HepG2 (cell line): ENCODE measurements at regions not wholly inside any gene's neighbourhood (a gene's known extent, or its start where the extent isn't known, plus 50 kb on each side); places are given as distances from the start of the nearest gene placed in this dataset.

ENCODE experiments used
- ATAC-seq: fragments of 200-7000 bp; cut with Tn5 transposase; 3 replicates; pipeline ENCODE4 v1.9.1; 2020; ENCODE audit warnings: mild to moderate bottlenecking, moderate library complexity
- BruUV-seq: library from RNA; stranded (reverse); fragments of 400-500 nt; replicated peaks from 2 replicates; lab custom pipeline; 2021; lab: Mats Ljungman, UMichigan
- CTCF ChIA-PET: fragments of 300-600 bp; formaldehyde crosslinking; extraction: SDS; loops from one replicate; lab custom pipeline; 2021; ENCODE audit warnings: low total read pairs, inconsistent platforms, low intra/inter-chr PET ratio; lab: Yijun Ruan, JAX
- POLR2A ChIA-PET: fragments of 350-600 bp; sonication (Branson Sonifier 250); formaldehyde crosslinking; loops from one replicate; lab custom pipeline; 2020; ENCODE audit warnings: antibody characterized with exemption, inconsistent platforms; lab: Yijun Ruan, JAX
- DNase-seq: peaks from one replicate; pipeline ENCODE4 v3.0.0-alpha.2; 2015; ENCODE audit warnings: low spot score
- FAIRE-seq: peaks from 3 replicates; lab custom pipeline; 2011; peaks lifted over from hg19 to GRCh38; lab: Jason Lieb, UNC
- H2AFZ ChIP-seq: one replicate; pipeline ENCODE4 v1.6.1; 2011; ENCODE audit warnings: low read length, inconsistent platforms
- H3K27ac ChIP-seq: fragments of 300-600 bp; 3 replicates; pipeline ENCODE4 v1.8.0; 2011; ENCODE audit warnings: mixed run types, mild to moderate bottlenecking, mixed read lengths, low read length, inconsistent platforms; ENCODE audit not compliant: insufficient read depth; ENCODE audit errors: extremely low read length
- H3K27me3 ChIP-seq, 2 experiments: fragments of 200-600 bp in 1 of 2; 2 replicates in 1 of 2; 3 replicates in 1 of 2; pipeline versions ENCODE4 v1.6.0 to v1.8.0; 2011; ENCODE audit warnings: low read length in 2 of 2, mild to moderate bottlenecking in 2 of 2, moderate library complexity in 2 of 2, inconsistent platforms in 1 of 2; ENCODE audit not compliant: insufficient read depth in 2 of 2, control insufficient read depth in 1 of 2
- H3K36me3 ChIP-seq, 2 experiments: fragments of 200-600 bp in 1 of 2; replicated peaks in 1 of 2; 2 replicates in 1 of 2; 3 replicates in 1 of 2; pipeline versions ENCODE4 v1.5.1 to v1.8.0; 2011; ENCODE audit warnings: low read length in 2 of 2, inconsistent platforms in 1 of 2; ENCODE audit not compliant: insufficient read depth in 2 of 2, control insufficient read depth in 1 of 2
- H3K4me1 ChIP-seq: 2 replicates; pipeline ENCODE4 v1.5.1; 2012; ENCODE audit warnings: low read length, inconsistent platforms; ENCODE audit not compliant: insufficient read depth
- H3K4me2 ChIP-seq: 2 replicates; pipeline ENCODE4 v1.6.0; 2011; ENCODE audit warnings: low read depth, low read length, inconsistent platforms
- H3K4me3 ChIP-seq, 3 experiments: fragments of 200-600 bp in 1 of 3; sonication (generic), shearing (Covaris generic) in 1 of 3; replicated peaks in 1 of 3; 2 replicates each; pipeline ENCODE4 v1.5.1; 2011 to 2016; ENCODE audit warnings: low read length in 3 of 3, inconsistent platforms in 2 of 3, low read depth in 2 of 3, mild to moderate bottlenecking in 2 of 3, control low read depth in 1 of 3, mixed read lengths in 1 of 3; ENCODE audit not compliant: insufficient read depth in 1 of 3
- H3K79me2 ChIP-seq: one replicate; pipeline ENCODE4 v1.6.1; 2011; ENCODE audit warnings: low read length, inconsistent platforms; ENCODE audit not compliant: insufficient read depth
- H3K9ac ChIP-seq: 2 replicates; pipeline ENCODE4 v1.6.0; 2011; ENCODE audit warnings: mild to moderate bottlenecking, low read depth, low read length, inconsistent platforms; ENCODE audit not compliant: insufficient read depth
- H3K9me3 ChIP-seq: 2 replicates; pipeline ENCODE4 v1.5.1; 2012; ENCODE audit warnings: mild to moderate bottlenecking, low read length
- H4K20me1 ChIP-seq: 2 replicates; pipeline ENCODE4 v1.6.0; 2011; ENCODE audit warnings: inconsistent platforms, mild to moderate bottlenecking, low read length, moderate library complexity; ENCODE audit not compliant: insufficient read depth
- BORCS8-MEF2B ChIP-seq: sonication (generic); formaldehyde crosslinking; IDR thresholded peaks from 2 replicates; pipeline ENCODE4 v1.8.0; 2022; ENCODE audit warnings: mild to moderate bottlenecking, missing genetic modification reagents
- CEBPG ChIP-seq: IDR thresholded peaks from 2 replicates; pipeline ENCODE4 v1.6.1; 2016
- DMAP1 ChIP-seq: IDR thresholded peaks from 2 replicates; pipeline ENCODE4 v1.6.1; 2016
- MAFF ChIP-seq: IDR thresholded peaks from 2 replicates; pipeline ENCODE4 v1.6.1; 2011; ENCODE audit warnings: low read depth, low read length, improper control_type of control experiment
- MAFK ChIP-seq, 2 experiments: IDR thresholded peaks in 1 of 2; conservative IDR thresholded peaks in 1 of 2; 2 replicates each; pipeline ENCODE4 v1.6.1; 2011; ENCODE audit warnings: improper control_type of control experiment in 2 of 2, low read length in 2 of 2
- SAFB2 ChIP-seq: sonication (generic); formaldehyde crosslinking; IDR thresholded peaks from 2 replicates; pipeline ENCODE4 v1.5.1; 2020; ENCODE audit warnings: missing genetic modification reagents, low read depth, mild to moderate bottlenecking, borderline replicate concordance
- TAF15 ChIP-seq: fragments of 200-400 bp; formaldehyde crosslinking; IDR thresholded peaks from one replicate; pipeline ENCODE4 v1.6.1; 2018; ENCODE audit warnings: mild to moderate bottlenecking, low read depth, low read length; ENCODE audit not compliant: poor library complexity, severe bottlenecking
- ZNF788 ChIP-seq: sonication (generic); formaldehyde crosslinking; IDR thresholded peaks from 2 replicates; pipeline ENCODE4 v1.5.0; 2020; ENCODE audit warnings: mild to moderate bottlenecking, missing genetic modification reagents, borderline replicate concordance
- WGBS: methylation state at CpG from one replicate; pipeline ENCODE4 v1.1.6; 2017; ENCODE audit warnings: low lambda C conversion rate; 5-methylcytosine and 5-hydroxymethylcytosine counted together
- in situ Hi-C: cut with HindIII; loops from 2 replicates; pipeline ENCODE4 v1.10.0; 2017; ENCODE audit warnings: low pct_unique_long_range_greater_than_20kb; ENCODE audit not compliant: extremely low pct_ligation_motif_present
- intact Hi-C: fragments of 100-400 bp; cut with micrococcal nuclease; formaldehyde crosslinking; loops from one replicate; pipeline ENCODE4 v1.10.0; 2022; ENCODE audit not compliant: unreplicated experiment
- TF ChIP-seq, protein P1 (sequence below): conservative IDR thresholded peaks from 2 replicates; pipeline ENCODE4 v1.6.1; 2018; ENCODE audit warnings: missing genetic modification reagents
- TF ChIP-seq, protein P2 (sequence below), 2 experiments: fragments of 450-650 bp in 1 of 2; sonication (generic) in 1 of 2; formaldehyde crosslinking; IDR thresholded peaks; 2 replicates each; pipeline versions ENCODE4 v1.5.0 to v1.8.0; 2020 to 2022; ENCODE audit warnings: mild to moderate bottlenecking in 1 of 2, missing genetic modification reagents in 1 of 2
- TF ChIP-seq, protein P3 (sequence below): sonication (generic); formaldehyde crosslinking; IDR thresholded peaks from 2 replicates; pipeline ENCODE4 v1.5.0; 2020; ENCODE audit warnings: mild to moderate bottlenecking, missing genetic modification reagents

DNA sequence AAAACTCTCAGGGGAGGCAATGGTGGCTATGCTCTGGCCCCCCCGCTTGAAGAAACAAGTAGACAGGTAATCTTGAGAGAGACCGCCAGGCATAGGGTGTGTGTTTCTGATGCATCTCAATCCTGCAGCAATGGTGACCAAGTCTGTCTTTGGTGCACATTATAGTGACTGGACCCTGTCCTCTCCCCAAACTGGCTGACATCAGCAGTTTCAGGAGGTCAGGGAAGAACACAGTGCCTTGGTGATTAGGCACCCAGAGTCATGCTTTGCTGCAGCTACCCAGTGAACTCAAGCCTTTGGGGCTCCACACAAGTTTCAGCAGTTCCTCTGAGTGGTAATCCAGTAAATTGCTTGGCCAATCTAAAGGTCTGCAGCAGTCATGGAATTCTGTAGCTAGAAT is 318.3 kb downstream of the SPIN4 start:
- no peaks in the 10 kb centered on the region for H4K20me1 ChIP-seq
- in situ Hi-C loops = no loop called here
- no peak overlapping the region for H3K9ac ChIP-seq
- H3K4me1 ChIP-seq = no peaks in the 10 kb centered on the region
- no peaks in the 10 kb centered on the region for H3K27me3 ChIP-seq
- H3K4me3 ChIP-seq = no peak overlapping the region
- ATAC-seq (no peak), DNase-seq (no peak), FAIRE-seq (no peak)
- no peak overlapping the region for H3K4me2 ChIP-seq
- CTCF ChIA-PET = no interaction called here
- TF ChIP-seq, protein P1, sequence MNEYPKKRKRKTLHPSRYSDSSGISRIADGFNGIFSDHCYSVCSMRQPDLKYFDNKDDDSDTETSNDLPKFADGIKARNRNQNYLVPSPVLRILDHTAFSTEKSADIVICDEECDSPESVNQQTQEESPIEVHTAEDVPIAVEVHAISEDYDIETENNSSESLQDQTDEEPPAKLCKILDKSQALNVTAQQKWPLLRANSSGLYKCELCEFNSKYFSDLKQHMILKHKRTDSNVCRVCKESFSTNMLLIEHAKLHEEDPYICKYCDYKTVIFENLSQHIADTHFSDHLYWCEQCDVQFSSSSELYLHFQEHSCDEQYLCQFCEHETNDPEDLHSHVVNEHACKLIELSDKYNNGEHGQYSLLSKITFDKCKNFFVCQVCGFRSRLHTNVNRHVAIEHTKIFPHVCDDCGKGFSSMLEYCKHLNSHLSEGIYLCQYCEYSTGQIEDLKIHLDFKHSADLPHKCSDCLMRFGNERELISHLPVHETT (CRISPR knock-in tag) = no peak
- TF ChIP-seq DMAP1 (CRISPR knock-in tag) (no peak), MAFK (conservative IDR thresholded peaks at IDR 0.05 in 1 of 2, IDR thresholded peaks at IDR 0.05 in 1 of 2; ENCODE audit: low read length in 2 of 2) (peak; percentile 49 to 79), SAFB2 (CRISPR knock-in tag) (no peak), ZNF788 (CRISPR knock-in tag) (no peak), BORCS8-MEF2B (CRISPR knock-in tag) (no peak), TAF15 (no peak), CEBPG (CRISPR knock-in tag) (no peak), MAFF (peak; percentile 59)
- TF ChIP-seq, protein P2, sequence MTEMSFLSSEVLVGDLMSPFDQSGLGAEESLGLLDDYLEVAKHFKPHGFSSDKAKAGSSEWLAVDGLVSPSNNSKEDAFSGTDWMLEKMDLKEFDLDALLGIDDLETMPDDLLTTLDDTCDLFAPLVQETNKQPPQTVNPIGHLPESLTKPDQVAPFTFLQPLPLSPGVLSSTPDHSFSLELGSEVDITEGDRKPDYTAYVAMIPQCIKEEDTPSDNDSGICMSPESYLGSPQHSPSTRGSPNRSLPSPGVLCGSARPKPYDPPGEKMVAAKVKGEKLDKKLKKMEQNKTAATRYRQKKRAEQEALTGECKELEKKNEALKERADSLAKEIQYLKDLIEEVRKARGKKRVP (CRISPR knock-in tag; IDR thresholded peaks at IDR 0.05) = no peak
- TF ChIP-seq, protein P3, sequence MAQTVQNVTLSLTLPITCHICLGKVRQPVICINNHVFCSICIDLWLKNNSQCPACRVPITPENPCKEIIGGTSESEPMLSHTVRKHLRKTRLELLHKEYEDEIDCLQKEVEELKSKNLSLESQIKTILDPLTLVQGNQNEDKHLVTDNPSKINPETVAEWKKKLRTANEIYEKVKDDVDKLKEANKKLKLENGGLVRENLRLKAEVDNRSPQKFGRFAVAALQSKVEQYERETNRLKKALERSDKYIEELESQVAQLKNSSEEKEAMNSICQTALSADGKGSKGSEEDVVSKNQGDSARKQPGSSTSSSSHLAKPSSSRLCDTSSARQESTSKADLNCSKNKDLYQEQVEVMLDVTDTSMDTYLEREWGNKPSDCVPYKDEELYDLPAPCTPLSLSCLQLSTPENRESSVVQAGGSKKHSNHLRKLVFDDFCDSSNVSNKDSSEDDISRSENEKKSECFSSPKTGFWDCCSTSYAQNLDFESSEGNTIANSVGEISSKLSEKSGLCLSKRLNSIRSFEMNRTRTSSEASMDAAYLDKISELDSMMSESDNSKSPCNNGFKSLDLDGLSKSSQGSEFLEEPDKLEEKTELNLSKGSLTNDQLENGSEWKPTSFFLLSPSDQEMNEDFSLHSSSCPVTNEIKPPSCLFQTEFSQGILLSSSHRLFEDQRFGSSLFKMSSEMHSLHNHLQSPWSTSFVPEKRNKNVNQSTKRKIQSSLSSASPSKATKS = no peak
- H3K27ac ChIP-seq = no peak overlapping the region
- 20% methylated on average over 1 of the region's 2 CpGs for WGBS
- peaks cover 19% of the 10 kb centered on the region for H3K9me3 ChIP-seq
- H3K79me2 ChIP-seq = no peaks in the 10 kb centered on the region
- intact Hi-C loops = no loop called here
- no peaks in the 10 kb centered on the region for H3K36me3 ChIP-seq
- BruUV-seq = no TSS peak
- no peak overlapping the region for H2AFZ ChIP-seq
- POLR2A ChIA-PET = no interaction called here
